Transverse colon (tissue), 4 donors: ENCODE measurements at regions not wholly inside any gene's neighbourhood (a gene's known extent, or its start where the extent isn't known, plus 50 kb on each side); places are given as distances from the start of the nearest gene placed in this dataset.

Experiments used
- DNase-seq: peaks from one replicate; pipeline ENCODE4 v3.0.0-alpha.2; 2019
- H3K27ac ChIP-seq, 4 donors: fragments of 200-600 bp; sonication (generic); 2 replicates each; pipeline ENCODE4 v1.5.1; 2016 to 2018; ENCODE audit warnings: inconsistent platforms in 4 of 4
- H3K27me3 ChIP-seq: fragments of 200-600 bp; sonication (generic); 2 replicates; pipeline ENCODE4 v1.5.1; 2017; ENCODE audit warnings: inconsistent platforms
- H3K36me3 ChIP-seq, 4 donors: fragments of 200-600 bp; sonication (generic); 2 replicates each; pipeline ENCODE4 v1.5.1; 2017 to 2019; ENCODE audit warnings: inconsistent platforms in 4 of 4
- H3K4me1 ChIP-seq, 4 donors: fragments of 200-600 bp; sonication (generic); 2 replicates each; pipeline ENCODE4 v1.5.1; 2017 to 2020; ENCODE audit warnings: inconsistent platforms in 4 of 4
- H3K4me3 ChIP-seq, 4 donors: fragments of 200-600 bp; sonication (generic); 1 replicate in 1 of 4; 2 replicates in 3 of 4; pipeline versions ENCODE4 v1.5.1 to v1.6.1; 2017 to 2019; ENCODE audit warnings: inconsistent platforms in 4 of 4
- H3K9me3 ChIP-seq, 2 donors: fragments of 200-600 bp; sonication (generic); 2 replicates each; pipeline ENCODE4 v1.5.1; 2017 to 2019; ENCODE audit warnings: inconsistent platforms in 2 of 2
- CTCF ChIP-seq, 5 experiments: fragments of 200-600 bp in 3 of 5; fragments of 450-650 bp in 2 of 5; sonication (generic) in 3 of 5; IDR thresholded peaks; 1 replicate in 2 of 5; 2 replicates in 3 of 5; pipeline ENCODE4 v1.5.1; 2016 to 2017; ENCODE audit warnings: antibody characterized with exemption in 5 of 5, inconsistent platforms in 3 of 5, mild to moderate bottlenecking in 2 of 5, moderate library complexity in 1 of 5
- EP300 ChIP-seq: sonication (generic); formaldehyde crosslinking; IDR thresholded peaks from one replicate; pipeline ENCODE4 v1.6.1; 2017; ENCODE audit warnings: antibody characterized with exemption, low read depth
- POLR2A ChIP-seq: fragments of 450-650 bp; IDR thresholded peaks from one replicate; pipeline ENCODE4 v1.6.1; 2016; ENCODE audit warnings: antibody characterized with exemption, mild to moderate bottlenecking, moderate library complexity
- POLR2AphosphoS5 ChIP-seq, 3 donors: sonication (generic); formaldehyde crosslinking; IDR thresholded peaks; one replicate each; pipeline ENCODE4 v1.6.1; 2016; ENCODE audit warnings: antibody characterized with exemption in 3 of 3
- WGBS, 2 donors: methylation state at CpG; one replicate each; pipeline ENCODE4 v1.1.5; 2018; ENCODE audit warnings: low coverage in 1 of 2; 5-methylcytosine and 5-hydroxymethylcytosine counted together
- in situ Hi-C, 4 donors: fragments of 200-750 bp; cut with MboI; loops; one replicate each; pipeline versions ENCODE4 v1.15.0 to v1.15.1; 2017; ENCODE audit warnings: low sequenced_read_pairs in 3 of 4, low pct_ligation_motif_present in 1 of 4, low pct_unique_long_range_greater_than_20kb in 1 of 4
- intact Hi-C: fragments of 100-400 bp; cut with DNase I; formaldehyde crosslinking; loops from one replicate; pipeline ENCODE4 v1.15.1; 2023; ENCODE audit warnings: low total_unique reads

- in situ Hi-C loops: loop anchor here in 1 of 4 donors (25.0 kb wide), 2 partner anchors 142 to 392 kb away; partner anchors contain the start of gene CEMIP2
- Histone ChIP-seq H3K4me1 (no peaks in the 10 kb centered on the region), H3K9me3 (peaks cover 3 to 5% of the 10 kb centered on the region in 2 donors), H3K27ac (no peak overlapping the region), H3K27me3 (no peaks in the 10 kb centered on the region), H3K4me3 (no peak overlapping the region), H3K36me3 (no peaks in the 10 kb centered on the region)
- intact Hi-C loops: no loop called here
- TF ChIP-seq EP300 (no peak), CTCF (IDR thresholded peaks at IDR 0.05) (no peak), POLR2AphosphoS5 (IDR thresholded peaks at IDR 0.05) (no peak), POLR2A (no peak)
- 68 to 70% methylated on average over 1 to 2 of the region's 2 CpGs for WGBS, 2 donors
- no peak for DNase-seq
Observed at GRCh38 chr9:71620331-71620730, 148.0 kb downstream of the CEMIP2 start.

DNA sequence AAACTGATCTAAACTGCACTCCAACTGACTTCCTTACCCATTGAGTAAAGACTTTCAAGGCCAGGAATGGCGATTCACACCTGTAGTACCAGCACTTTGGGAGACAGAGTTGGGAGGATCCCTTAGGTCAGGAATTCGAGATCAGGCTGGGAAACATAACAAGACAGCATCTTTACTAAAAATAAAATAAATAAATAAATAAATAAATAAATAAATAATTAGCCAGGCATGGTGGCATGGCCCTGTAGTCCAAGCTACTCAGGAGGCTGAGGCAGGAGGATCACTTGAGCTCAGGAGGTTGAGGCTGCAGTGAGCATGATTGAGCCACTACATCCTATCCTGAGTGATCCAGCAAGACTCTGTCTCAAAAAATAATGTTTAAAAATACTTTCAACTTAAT lies 148.4 kb downstream of the CEMIP2 start:
- H3K27me3 ChIP-seq: no peaks in the 10 kb centered on the region
- 81% methylated on average over 2 of the region's 2 CpGs; no CpG with 5 or more reads in 1 of the 2 donors for WGBS, 2 donors
- H3K4me3 ChIP-seq: no peak overlapping the region
- no peak overlapping the region for H3K27ac ChIP-seq
- no peaks in the 10 kb centered on the region for H3K36me3 ChIP-seq
- DNase-seq: no peak
- in situ Hi-C loops: loop anchor here in 1 of 4 donors (25.0 kb wide), 2 partner anchors 142 to 392 kb away; partner anchors contain the start of gene CEMIP2
- TF ChIP-seq EP300: no peak
- no peak for TF ChIP-seq POLR2AphosphoS5 (IDR thresholded peaks at IDR 0.05)
- TF ChIP-seq CTCF (IDR thresholded peaks at IDR 0.05): no peak
- TF ChIP-seq POLR2A: no peak
- no peaks in the 10 kb centered on the region for H3K4me1 ChIP-seq
- H3K9me3 ChIP-seq: peaks cover 3 to 5% of the 10 kb centered on the region in 2 donors
- intact Hi-C loops: no loop called here

DNA sequence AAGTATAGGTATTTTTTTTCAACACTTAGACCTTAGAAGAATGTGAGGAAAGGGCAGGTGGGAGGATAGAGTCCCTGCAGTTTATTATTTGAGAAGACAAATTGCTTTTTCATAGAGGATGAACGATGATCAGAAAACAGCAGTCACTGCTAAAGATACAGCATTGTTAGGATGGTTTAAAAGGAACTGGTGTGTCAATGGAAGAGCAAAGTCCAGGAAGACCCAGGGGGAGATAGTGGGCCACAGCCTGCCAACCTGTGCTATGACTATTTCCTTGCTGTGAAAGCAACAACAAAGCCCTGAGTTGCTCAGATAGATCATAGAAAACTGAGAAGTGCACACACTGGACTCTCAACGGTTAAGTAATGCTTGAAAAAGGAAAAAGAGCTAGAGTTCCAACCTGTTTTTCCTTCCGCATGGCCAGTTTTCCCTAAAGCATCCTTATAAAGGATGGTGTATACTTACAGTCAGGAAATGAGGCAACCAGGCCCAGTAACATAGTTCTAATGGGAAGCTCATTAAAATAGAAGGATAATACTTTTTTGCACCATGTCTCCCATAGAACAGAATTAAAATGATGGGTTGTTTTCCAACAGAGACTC lies 153.8 kb downstream of the CEMIP2 start:
- H3K9me3 ChIP-seq: peaks cover 9 to 10% of the 10 kb centered on the region in 2 donors
- H3K36me3 ChIP-seq: no peaks in the 10 kb centered on the region
- H3K27me3 ChIP-seq: no peaks in the 10 kb centered on the region
- TF ChIP-seq POLR2AphosphoS5 (IDR thresholded peaks at IDR 0.05): no peak
- no peak for TF ChIP-seq EP300
- no peak for TF ChIP-seq POLR2A
- TF ChIP-seq CTCF (IDR thresholded peaks at IDR 0.05): no peak
- WGBS, 2 donors: 86 to 91% methylated on average over 3 of the region's 3 CpGs
- intact Hi-C loops: no loop called here
- no peak overlapping the region for H3K4me3 ChIP-seq
- no peak for DNase-seq
- no peak overlapping the region for H3K27ac ChIP-seq
- H3K4me1 ChIP-seq: no peaks in the 10 kb centered on the region
- in situ Hi-C loops: loop anchor here in 1 of 4 donors (25.0 kb wide), 2 partner anchors 148 to 398 kb away; partner anchors contain the start of gene CEMIP2

GRCh38 chr9:71612889-71613288 lies 155.4 kb downstream of the CEMIP2 start:
- intact Hi-C loops (no loop called here), in situ Hi-C loops (loop anchor here in 1 of 4 donors (25.0 kb wide), 2 partner anchors 149 to 399 kb away; partner anchors contain the start of gene CEMIP2)
- DNase-seq: no peak
- no peak overlapping the region for H3K27ac ChIP-seq
- no peaks in the 10 kb centered on the region for H3K36me3 ChIP-seq
- 50 to 73% methylated on average over 1 to 2 of the region's 2 CpGs for WGBS, 2 donors
- H3K4me1 ChIP-seq: no peaks in the 10 kb centered on the region
- H3K9me3 ChIP-seq: peaks cover 9 to 10% of the 10 kb centered on the region in 2 donors
- no peak for TF ChIP-seq EP300
- TF ChIP-seq POLR2A: no peak
- TF ChIP-seq POLR2AphosphoS5 (IDR thresholded peaks at IDR 0.05): no peak
- TF ChIP-seq CTCF (IDR thresholded peaks at IDR 0.05): no peak
- H3K4me3 ChIP-seq: no peak overlapping the region
- H3K27me3 ChIP-seq: no peaks in the 10 kb centered on the region
